Nephron (organoid): ENCODE measurements at regions not wholly inside any gene's neighbourhood (a gene's known extent, or its start where the extent isn't known, plus 50 kb on each side); places are given as distances from the start of the nearest gene placed in this dataset.
"Not testable (repeated sequence)": the region's sequence is repeated elsewhere in the genome, so short reads cannot be mapped to it uniquely, and the experiment has no call there.

ENCODE experiments used
- H3K27ac Mint-ChIP-seq, 3 experiments: 2 replicates each; pipeline ENCODE4 v1.8.0; 2020; ENCODE audit warnings: mixed read lengths in 3 of 3, mild to moderate bottlenecking in 2 of 3, moderate library complexity in 1 of 3
- H3K27me3 Mint-ChIP-seq: 2 replicates; pipeline ENCODE4 v1.8.0; 2021; ENCODE audit warnings: low read depth, mild to moderate bottlenecking, moderate library complexity, mixed read lengths
- H3K36me3 Mint-ChIP-seq: 2 replicates; pipeline ENCODE4 v1.8.0; 2020; ENCODE audit warnings: low read depth, mixed read lengths
- H3K4me1 Mint-ChIP-seq: 2 replicates; pipeline ENCODE4 v1.8.0; 2020; ENCODE audit warnings: mixed read lengths
- H3K4me3 Mint-ChIP-seq, 3 experiments: 2 replicates each; pipeline ENCODE4 v1.8.0; 2020; ENCODE audit warnings: mild to moderate bottlenecking in 3 of 3, mixed read lengths in 3 of 3, moderate library complexity in 2 of 3
- H3K9me3 Mint-ChIP-seq: 2 replicates; pipeline ENCODE4 v1.8.0; 2020; ENCODE audit warnings: mixed read lengths
- CTCF ChIP-seq, 3 experiments: fragments of 200-600 bp; sonication (generic); IDR thresholded peaks; one replicate each; pipeline ENCODE4 v1.5.0; 2021; ENCODE audit warnings: antibody characterized with exemption in 3 of 3; ENCODE audit not compliant: unreplicated experiment in 3 of 3

- H3K4me1 Mint-ChIP-seq, result no peaks in the 10 kb centered on the region
- no peaks in the 10 kb centered on the region for H3K27me3 Mint-ChIP-seq
- no peaks in the 10 kb centered on the region for H3K36me3 Mint-ChIP-seq
- no peak for TF ChIP-seq CTCF (IDR thresholded peaks at IDR 0.05; ENCODE audit: unreplicated experiment in 3 of 3)
- no peak overlapping the region for H3K27ac Mint-ChIP-seq
- peaks cover 5% of the 10 kb centered on the region for H3K9me3 Mint-ChIP-seq
- no peak overlapping the region for H3K4me3 Mint-ChIP-seq
Observed at GRCh38 chr10:36464291-36464690, 661.1 kb upstream of the ANKRD30A start.

- H3K9me3 Mint-ChIP-seq, result peaks cover 9% of the 10 kb centered on the region
- no peaks in the 10 kb centered on the region for H3K27me3 Mint-ChIP-seq
- no peaks in the 10 kb centered on the region for H3K4me1 Mint-ChIP-seq
- H3K27ac Mint-ChIP-seq, result no peak overlapping the region
- TF ChIP-seq CTCF (IDR thresholded peaks at IDR 0.05; ENCODE audit: unreplicated experiment in 3 of 3), result no peak
- H3K4me3 Mint-ChIP-seq, result no peak overlapping the region
- H3K36me3 Mint-ChIP-seq, result no peaks in the 10 kb centered on the region
Observed at GRCh38 chr10:36463390-36463789, 662.0 kb upstream of the ANKRD30A start.

GRCh38 chr10:36462194-36462593 lies 663.2 kb upstream of the ANKRD30A start:
- Mint-ChIP-seq H3K27me3 (no peaks in the 10 kb centered on the region), H3K4me1 (no peaks in the 10 kb centered on the region), H3K27ac (no peak overlapping the region), H3K4me3 (no peak overlapping the region), H3K36me3 (no peaks in the 10 kb centered on the region), H3K9me3 (peaks cover 18% of the 10 kb centered on the region)
- TF ChIP-seq CTCF (IDR thresholded peaks at IDR 0.05; ENCODE audit: unreplicated experiment in 3 of 3), result no peak

- H3K4me1 Mint-ChIP-seq, H3K36me3 Mint-ChIP-seq, H3K27me3 Mint-ChIP-seq, H3K4me3 Mint-ChIP-seq, H3K27ac Mint-ChIP-seq: not testable (repeated sequence)
- H3K9me3 Mint-ChIP-seq, result peaks cover 18% of the 10 kb centered on the region
Observed at GRCh38 chr10:36458437-36458836, 667.0 kb upstream of the ANKRD30A start.

GRCh38 chr10:36457751-36458150 lies 667.6 kb upstream of the ANKRD30A start:
- no peaks in the 10 kb centered on the region for H3K36me3 Mint-ChIP-seq
- TF ChIP-seq CTCF (IDR thresholded peaks at IDR 0.05; ENCODE audit: unreplicated experiment in 3 of 3), result no peak
- peaks cover 5% of the 10 kb centered on the region for H3K4me1 Mint-ChIP-seq
- peaks cover 18% of the 10 kb centered on the region for H3K9me3 Mint-ChIP-seq
- H3K27ac Mint-ChIP-seq, result peak overlapping the region in 1 of 3 experiments; percentile 62
- no peaks in the 10 kb centered on the region for H3K27me3 Mint-ChIP-seq
- H3K4me3 Mint-ChIP-seq, result no peak overlapping the region

GRCh38 chr10:36455526-36456133 lies 669.8 kb upstream of the ANKRD30A start:
- TF ChIP-seq CTCF (IDR thresholded peaks at IDR 0.05; ENCODE audit: unreplicated experiment in 3 of 3), result no peak
- Mint-ChIP-seq H3K27ac (peak overlapping the region in 1 of 3 experiments; percentile 67), H3K4me3 (no peak overlapping the region), H3K36me3 (no peaks in the 10 kb centered on the region), H3K4me1 (peaks cover 6% of the 10 kb centered on the region), H3K27me3 (no peaks in the 10 kb centered on the region), H3K9me3 (peaks cover 15% of the 10 kb centered on the region)
